HepG2 (cell line): ENCODE measurements at regions not wholly inside any gene's neighbourhood (a gene's known extent, or its start where the extent isn't known, plus 50 kb on each side); places are given as distances from the start of the nearest gene placed in this dataset.

ENCODE experiments used
- ATAC-seq: fragments of 200-7000 bp; cut with Tn5 transposase; 3 replicates; pipeline ENCODE4 v1.9.1; 2020; ENCODE audit warnings: mild to moderate bottlenecking, moderate library complexity
- BruUV-seq: library from RNA; stranded (reverse); fragments of 400-500 nt; replicated peaks from 2 replicates; lab custom pipeline; 2021; lab: Mats Ljungman, UMichigan
- CTCF ChIA-PET: fragments of 300-600 bp; formaldehyde crosslinking; extraction: SDS; loops from one replicate; lab custom pipeline; 2021; ENCODE audit warnings: low total read pairs, inconsistent platforms, low intra/inter-chr PET ratio; lab: Yijun Ruan, JAX
- POLR2A ChIA-PET: fragments of 350-600 bp; sonication (Branson Sonifier 250); formaldehyde crosslinking; loops from one replicate; lab custom pipeline; 2020; ENCODE audit warnings: antibody characterized with exemption, inconsistent platforms; lab: Yijun Ruan, JAX
- DNase-seq: peaks from one replicate; pipeline ENCODE4 v3.0.0-alpha.2; 2015; ENCODE audit warnings: low spot score
- FAIRE-seq: peaks from 3 replicates; lab custom pipeline; 2011; peaks lifted over from hg19 to GRCh38; lab: Jason Lieb, UNC
- H2AFZ ChIP-seq: one replicate; pipeline ENCODE4 v1.6.1; 2011; ENCODE audit warnings: low read length, inconsistent platforms
- H3K27ac ChIP-seq: fragments of 300-600 bp; 3 replicates; pipeline ENCODE4 v1.8.0; 2011; ENCODE audit warnings: mixed run types, mild to moderate bottlenecking, mixed read lengths, low read length, inconsistent platforms; ENCODE audit not compliant: insufficient read depth; ENCODE audit errors: extremely low read length
- H3K27me3 ChIP-seq, 2 experiments: fragments of 200-600 bp in 1 of 2; 2 replicates in 1 of 2; 3 replicates in 1 of 2; pipeline versions ENCODE4 v1.6.0 to v1.8.0; 2011; ENCODE audit warnings: low read length in 2 of 2, mild to moderate bottlenecking in 2 of 2, moderate library complexity in 2 of 2, inconsistent platforms in 1 of 2; ENCODE audit not compliant: insufficient read depth in 2 of 2, control insufficient read depth in 1 of 2
- H3K36me3 ChIP-seq, 2 experiments: fragments of 200-600 bp in 1 of 2; replicated peaks in 1 of 2; 2 replicates in 1 of 2; 3 replicates in 1 of 2; pipeline versions ENCODE4 v1.5.1 to v1.8.0; 2011; ENCODE audit warnings: low read length in 2 of 2, inconsistent platforms in 1 of 2; ENCODE audit not compliant: insufficient read depth in 2 of 2, control insufficient read depth in 1 of 2
- H3K4me1 ChIP-seq: 2 replicates; pipeline ENCODE4 v1.5.1; 2012; ENCODE audit warnings: low read length, inconsistent platforms; ENCODE audit not compliant: insufficient read depth
- H3K4me2 ChIP-seq: 2 replicates; pipeline ENCODE4 v1.6.0; 2011; ENCODE audit warnings: low read depth, low read length, inconsistent platforms
- H3K4me3 ChIP-seq, 3 experiments: fragments of 200-600 bp in 1 of 3; sonication (generic), shearing (Covaris generic) in 1 of 3; replicated peaks in 1 of 3; 2 replicates each; pipeline ENCODE4 v1.5.1; 2011 to 2016; ENCODE audit warnings: low read length in 3 of 3, inconsistent platforms in 2 of 3, low read depth in 2 of 3, mild to moderate bottlenecking in 2 of 3, control low read depth in 1 of 3, mixed read lengths in 1 of 3; ENCODE audit not compliant: insufficient read depth in 1 of 3
- H3K79me2 ChIP-seq: one replicate; pipeline ENCODE4 v1.6.1; 2011; ENCODE audit warnings: low read length, inconsistent platforms; ENCODE audit not compliant: insufficient read depth
- H3K9ac ChIP-seq: 2 replicates; pipeline ENCODE4 v1.6.0; 2011; ENCODE audit warnings: mild to moderate bottlenecking, low read depth, low read length, inconsistent platforms; ENCODE audit not compliant: insufficient read depth
- H3K9me3 ChIP-seq: 2 replicates; pipeline ENCODE4 v1.5.1; 2012; ENCODE audit warnings: mild to moderate bottlenecking, low read length
- H4K20me1 ChIP-seq: 2 replicates; pipeline ENCODE4 v1.6.0; 2011; ENCODE audit warnings: inconsistent platforms, mild to moderate bottlenecking, low read length, moderate library complexity; ENCODE audit not compliant: insufficient read depth
- RFX5 ChIP-seq: IDR thresholded peaks from 2 replicates; pipeline ENCODE4 v1.6.1; 2011; ENCODE audit warnings: low read depth, low read length, improper control_type of control experiment
- SMARCE1 ChIP-seq: fragments of 450-650 bp; IDR thresholded peaks from 2 replicates; pipeline ENCODE4 v1.6.1; 2017; ENCODE audit warnings: borderline replicate concordance
- ZIK1 ChIP-seq: sonication (generic); formaldehyde crosslinking; IDR thresholded peaks from 2 replicates; pipeline ENCODE4 v1.5.0; 2020; ENCODE audit warnings: mild to moderate bottlenecking, low read depth, missing genetic modification reagents, borderline replicate concordance
- ZNF10 ChIP-seq: sonication (generic); formaldehyde crosslinking; IDR thresholded peaks from 2 replicates; pipeline ENCODE4 v1.4.0; 2020; ENCODE audit warnings: mild to moderate bottlenecking, low read depth, missing genetic modification reagents, borderline replicate concordance
- ZNF12 ChIP-seq: sonication (generic); formaldehyde crosslinking; IDR thresholded peaks from 2 replicates; pipeline ENCODE4 v1.5.0; 2020; ENCODE audit warnings: missing genetic modification reagents
- WGBS: methylation state at CpG from one replicate; pipeline ENCODE4 v1.1.6; 2017; ENCODE audit warnings: low lambda C conversion rate; 5-methylcytosine and 5-hydroxymethylcytosine counted together
- in situ Hi-C: cut with HindIII; loops from 2 replicates; pipeline ENCODE4 v1.10.0; 2017; ENCODE audit warnings: low pct_unique_long_range_greater_than_20kb; ENCODE audit not compliant: extremely low pct_ligation_motif_present
- intact Hi-C: fragments of 100-400 bp; cut with micrococcal nuclease; formaldehyde crosslinking; loops from one replicate; pipeline ENCODE4 v1.10.0; 2022; ENCODE audit not compliant: unreplicated experiment

GRCh38 chr10:124282326-124282725 lies 136.4 kb downstream of the OAT start:
- TF ChIP-seq ZNF10, result no peak
- intact Hi-C loops (no loop called here), in situ Hi-C loops (no loop called here)
- no peak for DNase-seq
- H3K4me2 ChIP-seq, result no peak overlapping the region
- WGBS, result 10% methylated on average over 4 of the region's 11 CpGs
- H3K4me1 ChIP-seq, result no peaks in the 10 kb centered on the region
- H4K20me1 ChIP-seq, result no peaks in the 10 kb centered on the region
- no peak overlapping the region for H3K27ac ChIP-seq
- no peaks in the 10 kb centered on the region for H3K9me3 ChIP-seq
- no peaks in the 10 kb centered on the region for H3K79me2 ChIP-seq
- no peak for ATAC-seq
- H3K27me3 ChIP-seq, result peaks cover 0 to 29% of the 10 kb centered on the region in 2 experiments; a peak in 3 of 5 replicates
- FAIRE-seq, result no peak
- no TSS peak for BruUV-seq
- H2AFZ ChIP-seq, result no peak overlapping the region
- ChIA-PET POLR2A (no interaction called here), CTCF (no interaction called here)
- no peaks in the 10 kb centered on the region for H3K36me3 ChIP-seq
- H3K4me3 ChIP-seq, result no peak overlapping the region
- H3K9ac ChIP-seq, result no peak overlapping the region

- no peak for TF ChIP-seq SMARCE1
- no peaks in the 10 kb centered on the region for H3K36me3 ChIP-seq
- BruUV-seq, result no TSS peak
- peaks cover 0 to 28% of the 10 kb centered on the region in 2 experiments; a peak in 3 of 5 replicates for H3K27me3 ChIP-seq
- CTCF ChIA-PET, result no interaction called here
- H3K27ac ChIP-seq, result no peak overlapping the region
- DNase-seq, result no peak
- H3K4me3 ChIP-seq, result no peak overlapping the region
- H3K4me1 ChIP-seq, result no peaks in the 10 kb centered on the region
- no peak for FAIRE-seq
- no peak for ATAC-seq
- no peaks in the 10 kb centered on the region for H3K79me2 ChIP-seq
- POLR2A ChIA-PET, result no interaction called here
- no peak overlapping the region for H3K9ac ChIP-seq
- H2AFZ ChIP-seq, result no peak overlapping the region
- no peaks in the 10 kb centered on the region for H4K20me1 ChIP-seq
- WGBS, result 19% methylated on average over 8 of the region's 10 CpGs
- intact Hi-C loops (no loop called here), in situ Hi-C loops (no loop called here)
- no peak overlapping the region for H3K4me2 ChIP-seq
- H3K9me3 ChIP-seq, result no peaks in the 10 kb centered on the region
Measured at GRCh38 chr10:124281666-124282065, 137.1 kb downstream of the OAT start.

- ATAC-seq, result no peak
- ChIA-PET CTCF (no interaction called here), POLR2A (no interaction called here)
- Histone ChIP-seq H3K27ac (no peak overlapping the region), H3K9ac (no peak overlapping the region), H3K4me1 (no peaks in the 10 kb centered on the region), H3K4me2 (no peak overlapping the region), H3K27me3 (peaks cover 0 to 21% of the 10 kb centered on the region in 2 experiments; a peak in 2 of 5 replicates), H3K4me3 (no peak overlapping the region), H3K79me2 (no peaks in the 10 kb centered on the region), H3K36me3 (no peaks in the 10 kb centered on the region), H2AFZ (no peak overlapping the region), H3K9me3 (no peaks in the 10 kb centered on the region), H4K20me1 (no peaks in the 10 kb centered on the region)
- TF ChIP-seq RFX5 (no peak), ZIK1 (no peak), ZNF12 (no peak)
- no peak for FAIRE-seq
- BruUV-seq, result no TSS peak
- in situ Hi-C loops, result no loop called here
- intact Hi-C loops, result no loop called here
- WGBS, result 28% methylated on average over 5 of the region's 5 CpGs
- no peak for DNase-seq
Measured at GRCh38 chr10:124280916-124281315, 137.8 kb downstream of the OAT start.
